H9 (cell line): ENCODE measurements at regions not wholly inside any gene's neighbourhood (a gene's known extent, or its start where the extent isn't known, plus 50 kb on each side); places are given as distances from the start of the nearest gene placed in this dataset.

ENCODE experiments used
- DNase-seq: peaks from one replicate; pipeline ENCODE4 v3.0.0-alpha.2; 2017
- H2AFZ ChIP-seq: one replicate; pipeline ENCODE4 v1.6.1; 2013; ENCODE audit warnings: mild to moderate bottlenecking, low read length, control low read depth, moderate library complexity
- H2AK5ac ChIP-seq: 2 replicates; pipeline ENCODE4 v1.6.1; 2013; ENCODE audit warnings: low read length, control low read depth, mixed read lengths; ENCODE audit not compliant: insufficient read length
- H2BK120ac ChIP-seq: one replicate; pipeline ENCODE4 v1.6.1; 2013; ENCODE audit warnings: low read depth, mild to moderate bottlenecking, low read length, control low read depth, inconsistent platforms; ENCODE audit not compliant: poor library complexity, severe bottlenecking
- H2BK12ac ChIP-seq: 2 replicates; pipeline ENCODE4 v1.6.1; 2013; ENCODE audit warnings: low read length, control low read depth, mixed read lengths, low read depth; ENCODE audit not compliant: insufficient read length
- H2BK15ac ChIP-seq: 2 replicates; pipeline ENCODE4 v1.6.1; 2013; ENCODE audit warnings: low read depth, low read length, control low read depth
- H2BK20ac ChIP-seq: one replicate; pipeline ENCODE4 v1.6.1; 2013; ENCODE audit warnings: low read depth, mild to moderate bottlenecking, low read length, control low read depth, inconsistent platforms; ENCODE audit not compliant: poor library complexity, severe bottlenecking
- H2BK5ac ChIP-seq: 2 replicates; pipeline ENCODE4 v1.6.1; 2013; ENCODE audit warnings: low read length, control low read depth, mixed read lengths; ENCODE audit not compliant: insufficient read length
- H3K14ac ChIP-seq: 2 replicates; pipeline ENCODE4 v1.6.1; 2013; ENCODE audit warnings: low read length, control low read depth; ENCODE audit not compliant: insufficient read depth
- H3K18ac ChIP-seq: 2 replicates; pipeline ENCODE4 v1.6.1; 2013; ENCODE audit warnings: low read depth, mild to moderate bottlenecking, mixed read lengths, low read length, control low read depth; ENCODE audit not compliant: insufficient read length
- H3K23ac ChIP-seq: 2 replicates; pipeline ENCODE4 v1.6.1; 2013; ENCODE audit warnings: low read length, control low read depth, mixed read lengths, low read depth; ENCODE audit not compliant: insufficient read length
- H3K23me2 ChIP-seq: 2 replicates; pipeline ENCODE4 v1.6.1; 2013; ENCODE audit warnings: low read depth, mild to moderate bottlenecking, mixed read lengths, low read length, control low read depth; ENCODE audit not compliant: insufficient read length, poor library complexity, severe bottlenecking
- H3K27ac ChIP-seq: 2 replicates; pipeline ENCODE4 v1.5.1; 2013; ENCODE audit warnings: low read length, control low read depth, mixed read lengths, low read depth; ENCODE audit not compliant: insufficient read length
- H3K27me3 ChIP-seq: 2 replicates; pipeline ENCODE4 v1.6.1; 2013; ENCODE audit warnings: low read length, control low read depth, inconsistent platforms; ENCODE audit not compliant: insufficient read depth
- H3K4ac ChIP-seq: 2 replicates; pipeline ENCODE4 v1.6.1; 2013; ENCODE audit warnings: low read depth, mild to moderate bottlenecking, control low read depth, inconsistent platforms, low read length, moderate library complexity
- H3K4me1 ChIP-seq: 2 replicates; pipeline ENCODE4 v1.6.1; 2013; ENCODE audit warnings: low read length, control low read depth, inconsistent platforms; ENCODE audit not compliant: insufficient read depth
- H3K4me2 ChIP-seq: 2 replicates; pipeline ENCODE4 v1.6.1; 2013; ENCODE audit warnings: low read length, control low read depth, mixed read lengths; ENCODE audit not compliant: insufficient read length, insufficient read depth
- H3K56ac ChIP-seq: 2 replicates; pipeline ENCODE4 v1.6.1; 2013; ENCODE audit warnings: low read depth, mild to moderate bottlenecking, mixed read lengths, low read length, control low read depth; ENCODE audit not compliant: insufficient read length
- H3K79me1 ChIP-seq: 2 replicates; pipeline ENCODE4 v1.6.1; 2013; ENCODE audit warnings: low read depth, mild to moderate bottlenecking, moderate library complexity, low read length, control low read depth, inconsistent platforms; ENCODE audit not compliant: insufficient read depth, poor library complexity, severe bottlenecking
- H3K79me2 ChIP-seq: 2 replicates; pipeline ENCODE4 v1.6.1; 2013; ENCODE audit warnings: low read length, control low read depth, inconsistent platforms; ENCODE audit not compliant: insufficient read depth
- H3K9ac ChIP-seq: 2 replicates; pipeline ENCODE4 v1.6.1; 2013; ENCODE audit warnings: low read length, control low read depth, mixed read lengths; ENCODE audit not compliant: insufficient read length; ENCODE audit errors: extremely low read depth
- H3K9me3 ChIP-seq: one replicate; pipeline ENCODE4 v1.6.1; 2013; ENCODE audit warnings: low read depth, low read length, inconsistent platforms; ENCODE audit not compliant: control insufficient read depth
- H3T11ph ChIP-seq: one replicate; pipeline ENCODE4 v1.6.1; 2013; ENCODE audit warnings: mild to moderate bottlenecking, low read length, control low read depth, inconsistent platforms
- H4K20me1 ChIP-seq: one replicate; pipeline ENCODE4 v1.6.1; 2013; ENCODE audit not compliant: control insufficient read depth, insufficient read length, insufficient read depth
- H4K5ac ChIP-seq: 2 replicates; pipeline ENCODE4 v1.6.1; 2013; ENCODE audit warnings: low read depth, mild to moderate bottlenecking, mixed read lengths, low read length, control low read depth; ENCODE audit not compliant: insufficient read length
- H4K8ac ChIP-seq: replicated peaks from 2 replicates; pipeline ENCODE4 v1.6.1; 2013; ENCODE audit warnings: low read length, control low read depth, mixed read lengths, low read depth; ENCODE audit not compliant: insufficient read length
- H4K91ac ChIP-seq: 2 replicates; pipeline ENCODE4 v1.6.1; 2013; ENCODE audit warnings: low read depth, mild to moderate bottlenecking, moderate library complexity, mixed read lengths, low read length, control low read depth; ENCODE audit not compliant: insufficient read length
- H3K27ac Mint-ChIP-seq, 3 experiments: 2 replicates in 2 of 3; 3 replicates in 1 of 3; pipeline ENCODE4 v1.8.0; 2020 to 2021; ENCODE audit warnings: mixed read lengths in 3 of 3, mild to moderate bottlenecking in 1 of 3, moderate library complexity in 1 of 3
- H3K27me3 Mint-ChIP-seq: 2 replicates; pipeline ENCODE4 v1.8.0; 2021; ENCODE audit warnings: low read depth, mild to moderate bottlenecking, moderate library complexity, mixed read lengths
- H3K36me3 Mint-ChIP-seq, 3 experiments: 2 replicates in 2 of 3; 3 replicates in 1 of 3; pipeline ENCODE4 v1.8.0; 2020 to 2021; ENCODE audit warnings: low read depth in 3 of 3, mixed read lengths in 3 of 3; ENCODE audit not compliant: insufficient read depth in 1 of 3
- H3K4me1 Mint-ChIP-seq, 2 experiments: 2 replicates each; pipeline ENCODE4 v1.8.0; 2020; ENCODE audit warnings: mixed read lengths in 2 of 2
- H3K4me3 Mint-ChIP-seq, 2 experiments: 2 replicates in 1 of 2; 3 replicates in 1 of 2; pipeline ENCODE4 v1.8.0; 2020 to 2021; ENCODE audit warnings: mild to moderate bottlenecking in 2 of 2, mixed read lengths in 2 of 2, moderate library complexity in 1 of 2
- H3K9me3 Mint-ChIP-seq, 2 experiments: 2 replicates in 1 of 2; 3 replicates in 1 of 2; pipeline ENCODE4 v1.8.0; 2020; ENCODE audit warnings: mild to moderate bottlenecking in 2 of 2, mixed read lengths in 2 of 2, moderate library complexity in 1 of 2
- CTCF ChIP-seq: fragments of 200-600 bp; sonication (generic); conservative IDR thresholded peaks from 3 replicates; pipeline ENCODE4 v1.8.0; 2021; ENCODE audit warnings: antibody characterized with exemption, mild to moderate bottlenecking
- WGBS: extraction: QIAGEN DNeasy Blood & Tissue Kit; methylation state at CpG from one replicate; pipeline ENCODE4 v1.1.7; 2013; ENCODE audit warnings: missing lambda C conversion rate, low lambda C conversion rate, mixed read lengths; ENCODE audit not compliant: insufficient read length; ENCODE audit errors: extremely low coverage; 5-methylcytosine and 5-hydroxymethylcytosine counted together

- Histone ChIP-seq H3K4ac (no peak overlapping the region), H3K79me2 (no peaks in the 10 kb centered on the region), H3K14ac (no peak overlapping the region), H2BK5ac (no peak overlapping the region), H3K56ac (no peak overlapping the region), H2AFZ (no peak overlapping the region), H3K4me1 (no peaks in the 10 kb centered on the region), H2BK12ac (no peak overlapping the region), H3K18ac (no peak overlapping the region), H2BK120ac (no peak overlapping the region), H3K23ac (no peak overlapping the region), H2BK20ac (no peak overlapping the region), H2BK15ac (no peak overlapping the region), H3K9me3 (no peaks in the 10 kb centered on the region), H4K8ac (no peak overlapping the region), H3T11ph (no peak overlapping the region), H3K9ac (no peak overlapping the region), H4K5ac (no peak overlapping the region), H4K20me1 (no peaks in the 10 kb centered on the region), H3K79me1 (no peaks in the 10 kb centered on the region), H3K27me3 (no peaks in the 10 kb centered on the region), H2AK5ac (no peak overlapping the region), H3K4me2 (no peak overlapping the region), H3K23me2 (no peaks in the 10 kb centered on the region), H3K27ac (no peak overlapping the region), H4K91ac (no peak overlapping the region)
- H3K36me3 Mint-ChIP-seq: no peaks in the 10 kb centered on the region; a peak in 1 of 7 replicates
- H3K27ac Mint-ChIP-seq: no peak overlapping the region
- WGBS: no CpG with 5 or more reads among the region's 7 CpGs
- peaks cover 7% of the 10 kb centered on the region for H3K27me3 Mint-ChIP-seq
- no peak for DNase-seq
- H3K9me3 Mint-ChIP-seq: peaks cover 0 to 8% of the 10 kb centered on the region in 2 experiments; a peak in 4 of 5 replicates
- TF ChIP-seq CTCF: no peak
- H3K4me1 Mint-ChIP-seq: peaks cover 0 to 4% of the 10 kb centered on the region in 2 experiments
- no peak overlapping the region for H3K4me3 Mint-ChIP-seq
Measured at GRCh38 chr10:47186941-47187340, 113.1 kb upstream of the GDF10 start.
